Brain microvascular endothelial cell (primary cell): ENCODE measurements at regions not wholly inside any gene's neighbourhood (a gene's known extent, or its start where the extent isn't known, plus 50 kb on each side); places are given as distances from the start of the nearest gene placed in this dataset.

Source experiments
- DNase-seq: peaks from one replicate; pipeline ENCODE4 v3.0.0-alpha.2; 2020
- H3K27ac ChIP-seq: fragments of 250-450 bp; sonication (Bioruptor Pico); 2 replicates; pipeline ENCODE4 v1.5.1; 2020; ENCODE audit warnings: mild to moderate bottlenecking, moderate library complexity
- H3K27me3 ChIP-seq: fragments of 250-450 bp; sonication (Bioruptor Pico); replicated peaks from 2 replicates; pipeline ENCODE4 v1.5.1; 2020; ENCODE audit warnings: mild to moderate bottlenecking
- H3K36me3 ChIP-seq: fragments of 250-450 bp; sonication (Bioruptor Pico); replicated peaks from 2 replicates; pipeline ENCODE4 v1.5.1; 2020; ENCODE audit warnings: mild to moderate bottlenecking
- H3K4me3 ChIP-seq: 2 replicates; pipeline ENCODE4 v1.5.1; 2011; ENCODE audit warnings: low read depth, mild to moderate bottlenecking, control low read depth, low read length, moderate library complexity
- CTCF ChIP-seq: IDR thresholded peaks from 2 replicates; pipeline ENCODE4 v1.5.1; 2011; ENCODE audit warnings: low read depth, mild to moderate bottlenecking, moderate library complexity, low read length, control low read depth, inconsistent platforms; ENCODE audit errors: missing control alignments
- in situ Hi-C: cut with HindIII; loops from 2 replicates; pipeline ENCODE4 v1.10.0; 2017; ENCODE audit warnings: low sequenced_read_pairs, low pct_ligation_motif_present

GRCh38 chr13:109297628-109298027, 488.8 kb downstream of the IRS2 start:
- in situ Hi-C loops = no loop called here
- H3K27ac ChIP-seq = no peak overlapping the region

GRCh38 chr13:109293166-109293565, 493.2 kb downstream of the IRS2 start:
- no peak overlapping the region for H3K4me3 ChIP-seq
- in situ Hi-C loops = no loop called here
- DNase-seq = no peak
- H3K27ac ChIP-seq = no peak overlapping the region
- H3K36me3 ChIP-seq = no peaks in the 10 kb centered on the region
- no peaks in the 10 kb centered on the region for H3K27me3 ChIP-seq
- no peak for TF ChIP-seq CTCF

More at GRCh38 chr13:109297628-109298027, 488.8 kb downstream of the IRS2 start:
- DNase-seq = peak; percentile 50
- no peaks in the 10 kb centered on the region for H3K27me3 ChIP-seq
- no peak overlapping the region for H3K4me3 ChIP-seq
- H3K36me3 ChIP-seq = no peaks in the 10 kb centered on the region
- TF ChIP-seq CTCF = no peak

- no peaks in the 10 kb centered on the region for H3K36me3 ChIP-seq
- H3K27me3 ChIP-seq = no peaks in the 10 kb centered on the region
- in situ Hi-C loops = no loop called here
- H3K4me3 ChIP-seq = no peak overlapping the region
- DNase-seq = no peak
- H3K27ac ChIP-seq = no peak overlapping the region
- no peak for TF ChIP-seq CTCF
Measured at GRCh38 chr13:109288151-109288709, 498.2 kb downstream of the IRS2 start.

- Histone ChIP-seq H3K27ac (no peak overlapping the region), H3K27me3 (no peaks in the 10 kb centered on the region), H3K4me3 (no peak overlapping the region), H3K36me3 (no peaks in the 10 kb centered on the region)
- no peak for TF ChIP-seq CTCF
- in situ Hi-C loops = no loop called here
- no peak for DNase-seq
Measured at GRCh38 chr13:109287553-109287952, 498.8 kb downstream of the IRS2 start.

GRCh38 chr13:109285586-109285985, 500.8 kb downstream of the IRS2 start:
- Histone ChIP-seq H3K27me3 (no peaks in the 10 kb centered on the region), H3K4me3 (no peak overlapping the region), H3K36me3 (no peaks in the 10 kb centered on the region), H3K27ac (no peak overlapping the region)
- in situ Hi-C loops = no loop called here
- DNase-seq = no peak
- TF ChIP-seq CTCF = no peak
